ENCODE measurements at regions not wholly inside any gene's neighbourhood (a gene's known extent, or its start where the extent isn't known, plus 50 kb on each side); places are given as distances from the start of the nearest gene placed in this dataset.

- H3K9me3 ChIP-seq (ENCODE audit: low read depth), result no peaks in the 10 kb centered on the region
Observed at GRCh38 chr11:81026032-81026431, 1585.2 kb upstream of the TENM4 start.

GRCh38 chr11:81022057-81022456 is 1581.2 kb upstream of the TENM4 start:
- Histone ChIP-seq H3K4me3 (no peak overlapping the region), H3K9me2 (replicated peaks; ENCODE audit: insufficient read depth) (no peaks in the 10 kb centered on the region), H3K27me3 (no peaks in the 10 kb centered on the region), H3K36me3 (replicated peaks; ENCODE audit: insufficient read depth, low read depth) (no peaks in the 10 kb centered on the region), H2AFZ (no peak overlapping the region), H3K79me2 (no peaks in the 10 kb centered on the region), H4K20me1 (ENCODE audit: insufficient read depth, poor library complexity, severe bottlenecking) (no peaks in the 10 kb centered on the region), H3K4me1 (ENCODE audit: insufficient read depth) (no peaks in the 10 kb centered on the region), H3K27ac (no peak overlapping the region), H3K4me2 (no peak overlapping the region), H3K9me3 (ENCODE audit: low read depth) (no peaks in the 10 kb centered on the region)
- whole genome bisulfite sequencing (ENCODE audit: low lambda C conversion rate, missing lambda C conversion rate), result 95% methylated on average over 1 of the region's 1 CpG
- TF ChIP-seq CTCF (IDR thresholded peaks at IDR 0.05; ENCODE audit: poor library complexity), result no peak
- TF ChIP-seq EZH2phosphoT487 (IDR thresholded peaks at IDR 0.05; ENCODE audit: low read depth, severe bottlenecking, unreplicated experiment), result no peak
- no peak for TF ChIP-seq EZH2 (IDR thresholded peaks at IDR 0.05; ENCODE audit: borderline replicate concordance)
- no peak for DNase-seq (ENCODE audit: low spot score)

More at GRCh38 chr11:81026032-81026431, 1585.2 kb upstream of the TENM4 start:
- H3K79me2 ChIP-seq, result no peaks in the 10 kb centered on the region
- H4K20me1 ChIP-seq (ENCODE audit: insufficient read depth, poor library complexity, severe bottlenecking), result no peaks in the 10 kb centered on the region
- no peak overlapping the region for H2AFZ ChIP-seq
- no peak overlapping the region for H3K4me2 ChIP-seq
- H3K9me2 ChIP-seq (replicated peaks; ENCODE audit: insufficient read depth), result no peaks in the 10 kb centered on the region
- no peaks in the 10 kb centered on the region for H3K36me3 ChIP-seq (replicated peaks; ENCODE audit: insufficient read depth, low read depth)
- no peaks in the 10 kb centered on the region for H3K4me1 ChIP-seq (ENCODE audit: insufficient read depth)
- 100% methylated on average over 1 of the region's 1 CpG for WGBS (ENCODE audit: low lambda C conversion rate, missing lambda C conversion rate)
- no peaks in the 10 kb centered on the region for H3K27me3 ChIP-seq
- TF ChIP-seq EZH2 (IDR thresholded peaks at IDR 0.05; ENCODE audit: borderline replicate concordance) (no peak), CTCF (IDR thresholded peaks at IDR 0.05; ENCODE audit: poor library complexity) (no peak), EZH2phosphoT487 (IDR thresholded peaks at IDR 0.05; ENCODE audit: low read depth, severe bottlenecking, unreplicated experiment) (no peak)
- no peak for DNase-seq (ENCODE audit: low spot score)
- H3K4me3 ChIP-seq, result no peak overlapping the region
- no peak overlapping the region for H3K27ac ChIP-seq

- Histone ChIP-seq H3K79me2 (no peaks in the 10 kb centered on the region), H2AFZ (no peak overlapping the region), H3K9me2 (replicated peaks; ENCODE audit: insufficient read depth) (no peaks in the 10 kb centered on the region), H3K9me3 (ENCODE audit: low read depth) (no peaks in the 10 kb centered on the region), H3K4me3 (no peak overlapping the region), H3K4me1 (ENCODE audit: insufficient read depth) (no peaks in the 10 kb centered on the region), H3K36me3 (replicated peaks; ENCODE audit: insufficient read depth, low read depth) (no peaks in the 10 kb centered on the region), H4K20me1 (ENCODE audit: insufficient read depth, poor library complexity, severe bottlenecking) (no peaks in the 10 kb centered on the region), H3K27ac (no peak overlapping the region), H3K27me3 (no peaks in the 10 kb centered on the region), H3K4me2 (no peak overlapping the region)
- TF ChIP-seq EZH2phosphoT487 (IDR thresholded peaks at IDR 0.05; ENCODE audit: low read depth, severe bottlenecking, unreplicated experiment) (no peak), EZH2 (IDR thresholded peaks at IDR 0.05; ENCODE audit: borderline replicate concordance) (no peak), CTCF (IDR thresholded peaks at IDR 0.05; ENCODE audit: poor library complexity) (no peak)
- 62% methylated on average over 3 of the region's 3 CpGs for WGBS (ENCODE audit: low lambda C conversion rate, missing lambda C conversion rate)
- no peak for DNase-seq (ENCODE audit: low spot score)
Observed at GRCh38 chr11:81010631-81011030, 1569.8 kb upstream of the TENM4 start.

DNA sequence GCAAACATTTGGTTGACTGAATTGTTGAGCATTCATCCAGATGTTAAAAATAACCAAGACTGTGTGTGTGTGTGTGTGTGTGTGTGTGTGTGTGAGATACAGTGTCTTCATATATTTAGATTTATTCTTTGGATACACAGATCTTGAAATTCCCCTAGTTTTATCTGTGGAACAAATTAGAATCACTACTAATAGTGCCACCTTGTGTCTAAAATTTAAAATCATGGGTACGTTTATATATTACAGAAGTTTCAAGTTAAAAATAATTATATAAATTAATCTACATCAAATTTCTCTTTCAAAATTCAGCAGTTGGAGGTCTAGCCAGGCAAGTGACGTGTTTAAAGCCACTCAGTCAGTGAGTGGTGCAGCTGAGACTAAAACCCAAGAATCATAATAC is 1566.2 kb upstream of the TENM4 start:
- Histone ChIP-seq H4K20me1 (ENCODE audit: insufficient read depth, poor library complexity, severe bottlenecking) (no peaks in the 10 kb centered on the region), H3K4me1 (ENCODE audit: insufficient read depth) (no peaks in the 10 kb centered on the region), H3K9me2 (replicated peaks; ENCODE audit: insufficient read depth) (no peaks in the 10 kb centered on the region), H3K27ac (no peak overlapping the region), H3K9me3 (ENCODE audit: low read depth) (no peaks in the 10 kb centered on the region), H3K4me3 (no peak overlapping the region), H3K4me2 (no peak overlapping the region), H2AFZ (no peak overlapping the region), H3K27me3 (no peaks in the 10 kb centered on the region), H3K36me3 (replicated peaks; ENCODE audit: insufficient read depth, low read depth) (no peaks in the 10 kb centered on the region), H3K79me2 (no peaks in the 10 kb centered on the region)
- DNase-seq (ENCODE audit: low spot score), result peak; percentile 19
- WGBS (ENCODE audit: low lambda C conversion rate, missing lambda C conversion rate), result 30% methylated on average over 2 of the region's 2 CpGs
- TF ChIP-seq EZH2phosphoT487 (IDR thresholded peaks at IDR 0.05; ENCODE audit: low read depth, severe bottlenecking, unreplicated experiment), result no peak
- peak; percentile 53 for TF ChIP-seq CTCF (IDR thresholded peaks at IDR 0.05; ENCODE audit: poor library complexity)
